ENCODE measurements at regions not wholly inside any gene's neighbourhood (a gene's known extent, or its start where the extent isn't known, plus 50 kb on each side); places are given as distances from the start of the nearest gene placed in this dataset.

GRCh38 chr1:96649301-96649700 lies 72.3 kb upstream of the PTBP2 start:
- no peak overlapping the region for H3K4me3 ChIP-seq
- H3K4me1 ChIP-seq = peaks cover 0 to 9% (median 3%) of the 10 kb centered on the region in 4 donors
- H3K27me3 ChIP-seq = no peaks in the 10 kb centered on the region
- no peaks in the 10 kb centered on the region for H3K9me3 ChIP-seq
- TF ChIP-seq EP300 (IDR thresholded peaks at IDR 0.05) (no peak), POLR2AphosphoS5 (IDR thresholded peaks at IDR 0.05) (no peak), CTCF (IDR thresholded peaks at IDR 0.05) (no peak), POLR2A (IDR thresholded peaks at IDR 0.05) (no peak)
- H3K27ac ChIP-seq = no peak overlapping the region
- no peak for DNase-seq
- intact Hi-C loops (cut with DNase I) = no loop called here
- no peaks in the 10 kb centered on the region for H3K36me3 ChIP-seq

GRCh38 chr1:96651517-96651916 lies 70.1 kb upstream of the PTBP2 start:
- no peaks in the 10 kb centered on the region for H3K27me3 ChIP-seq
- H3K36me3 ChIP-seq = no peaks in the 10 kb centered on the region
- peaks cover 0 to 9% (median 3%) of the 10 kb centered on the region in 4 donors for H3K4me1 ChIP-seq
- intact Hi-C loops (cut with DNase I) = no loop called here
- TF ChIP-seq CTCF (IDR thresholded peaks at IDR 0.05) (no peak), EP300 (IDR thresholded peaks at IDR 0.05) (no peak), POLR2AphosphoS5 (IDR thresholded peaks at IDR 0.05) (no peak), POLR2A (IDR thresholded peaks at IDR 0.05) (no peak)
- DNase-seq = no peak
- H3K4me3 ChIP-seq = no peak overlapping the region
- H3K27ac ChIP-seq = no peak overlapping the region
- 74 to 81% methylated on average over 5 of the region's 5 CpGs for WGBS, 2 donors
- H3K9me3 ChIP-seq = no peaks in the 10 kb centered on the region

GRCh38 chr1:96660051-96660450 lies 61.5 kb upstream of the PTBP2 start:
- TF ChIP-seq POLR2AphosphoS5 (IDR thresholded peaks at IDR 0.05) = no peak
- TF ChIP-seq EP300 (IDR thresholded peaks at IDR 0.05) = no peak
- TF ChIP-seq CTCF (IDR thresholded peaks at IDR 0.05) = no peak
- TF ChIP-seq POLR2A (IDR thresholded peaks at IDR 0.05) = no peak
- DNase-seq = no peak
- intact Hi-C loops (cut with DNase I) = no loop called here
- Histone ChIP-seq H3K27me3 (no peaks in the 10 kb centered on the region), H3K4me3 (no peak overlapping the region), H3K36me3 (no peaks in the 10 kb centered on the region), H3K4me1 (no peaks in the 10 kb centered on the region), H3K27ac (no peak overlapping the region), H3K9me3 (peaks cover 0 to 2% (median 0%) of the 10 kb centered on the region in 4 donors)
- 76 to 86% methylated on average over 3 of the region's 3 CpGs for WGBS, 2 donors

GRCh38 chr1:96660503-96660902 lies 61.1 kb upstream of the PTBP2 start:
- H3K9me3 ChIP-seq = peaks cover 0 to 2% (median 0%) of the 10 kb centered on the region in 4 donors
- DNase-seq = no peak
- H3K27ac ChIP-seq = no peak overlapping the region
- no peaks in the 10 kb centered on the region for H3K36me3 ChIP-seq
- no peaks in the 10 kb centered on the region for H3K27me3 ChIP-seq
- TF ChIP-seq POLR2A (IDR thresholded peaks at IDR 0.05) = no peak
- no peak for TF ChIP-seq CTCF (IDR thresholded peaks at IDR 0.05)
- TF ChIP-seq POLR2AphosphoS5 (IDR thresholded peaks at IDR 0.05) = no peak
- TF ChIP-seq EP300 (IDR thresholded peaks at IDR 0.05) = no peak
- no peaks in the 10 kb centered on the region for H3K4me1 ChIP-seq
- no peak overlapping the region for H3K4me3 ChIP-seq
- 85% methylated on average over 2 of the region's 2 CpGs for WGBS, 2 donors
- intact Hi-C loops (cut with DNase I) = no loop called here

Small RNA genes lying in the stretch of these regions (small RNA-seq; reads per million reads assigned to genes)
- 0 reads per million in 3 donors for gene RNU1-130P

Measured in sigmoid colon (tissue), 6 donors.